ENCODE measurements at regions not wholly inside any gene's neighbourhood (a gene's known extent, or its start where the extent isn't known, plus 50 kb on each side); places are given as distances from the start of the nearest gene placed in this dataset.

DNA sequence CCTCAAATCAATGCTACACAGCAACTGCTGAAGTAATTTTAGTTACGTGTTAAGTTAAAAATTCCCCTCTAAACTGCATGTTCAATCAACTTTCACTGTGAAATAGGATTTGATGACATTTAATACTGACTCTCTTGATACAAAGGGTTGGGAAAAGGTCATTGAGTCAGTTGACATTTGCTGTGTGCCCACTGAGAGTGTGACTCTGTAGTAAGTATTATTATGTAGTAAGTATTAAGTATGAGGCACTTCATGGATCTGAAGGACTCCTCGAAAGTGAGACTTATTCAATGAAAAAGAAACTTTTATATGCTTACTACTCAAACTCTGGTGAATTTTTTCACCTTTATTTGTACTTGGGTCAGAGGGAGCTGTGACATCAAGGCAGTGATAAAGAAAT is 83.1 kb upstream of the S1PR1 start:
- Histone ChIP-seq H3K4me1 (ENCODE audit: control insufficient read depth in 1 of 2, insufficient read depth in 1 of 2, low read depth in 1 of 2, low read length in 1 of 2) (no peaks in the 10 kb centered on the region), H3K27me3 (no peaks in the 10 kb centered on the region), H3K27ac (no peak overlapping the region), H3K4me3 (ENCODE audit: low read depth in 1 of 2, low read length in 1 of 2) (no peak overlapping the region), H3K9me3 (no peaks in the 10 kb centered on the region), H3K36me3 (no peaks in the 10 kb centered on the region)
- TF ChIP-seq, protein P1, sequence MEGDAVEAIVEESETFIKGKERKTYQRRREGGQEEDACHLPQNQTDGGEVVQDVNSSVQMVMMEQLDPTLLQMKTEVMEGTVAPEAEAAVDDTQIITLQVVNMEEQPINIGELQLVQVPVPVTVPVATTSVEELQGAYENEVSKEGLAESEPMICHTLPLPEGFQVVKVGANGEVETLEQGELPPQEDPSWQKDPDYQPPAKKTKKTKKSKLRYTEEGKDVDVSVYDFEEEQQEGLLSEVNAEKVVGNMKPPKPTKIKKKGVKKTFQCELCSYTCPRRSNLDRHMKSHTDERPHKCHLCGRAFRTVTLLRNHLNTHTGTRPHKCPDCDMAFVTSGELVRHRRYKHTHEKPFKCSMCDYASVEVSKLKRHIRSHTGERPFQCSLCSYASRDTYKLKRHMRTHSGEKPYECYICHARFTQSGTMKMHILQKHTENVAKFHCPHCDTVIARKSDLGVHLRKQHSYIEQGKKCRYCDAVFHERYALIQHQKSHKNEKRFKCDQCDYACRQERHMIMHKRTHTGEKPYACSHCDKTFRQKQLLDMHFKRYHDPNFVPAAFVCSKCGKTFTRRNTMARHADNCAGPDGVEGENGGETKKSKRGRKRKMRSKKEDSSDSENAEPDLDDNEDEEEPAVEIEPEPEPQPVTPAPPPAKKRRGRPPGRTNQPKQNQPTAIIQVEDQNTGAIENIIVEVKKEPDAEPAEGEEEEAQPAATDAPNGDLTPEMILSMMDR (IDR thresholded peaks at IDR 0.05): no peak

DNA sequence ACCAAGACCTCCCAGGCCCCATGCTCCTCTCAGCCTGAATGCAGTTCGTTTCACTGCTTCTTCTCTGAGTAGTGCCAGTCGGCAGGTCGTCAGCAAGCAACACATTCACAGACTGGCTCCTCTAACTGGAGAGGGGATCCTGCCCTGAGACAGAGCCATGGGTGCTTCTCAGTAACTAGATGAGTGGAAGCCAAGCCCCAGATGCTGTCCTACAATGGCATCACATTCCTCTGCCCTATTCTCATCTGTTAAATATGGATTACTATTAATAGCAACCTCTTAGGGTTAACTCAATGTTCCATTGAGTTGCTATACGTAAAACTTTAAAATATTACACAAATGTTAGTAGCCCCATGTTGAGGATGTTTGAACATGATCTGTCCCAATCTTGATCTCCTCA is 84.2 kb upstream of the S1PR1 start:
- TF ChIP-seq, protein P1 (IDR thresholded peaks at IDR 0.05): no peak
- Histone ChIP-seq H3K9me3 (no peaks in the 10 kb centered on the region), H3K27me3 (no peaks in the 10 kb centered on the region)

DNA sequence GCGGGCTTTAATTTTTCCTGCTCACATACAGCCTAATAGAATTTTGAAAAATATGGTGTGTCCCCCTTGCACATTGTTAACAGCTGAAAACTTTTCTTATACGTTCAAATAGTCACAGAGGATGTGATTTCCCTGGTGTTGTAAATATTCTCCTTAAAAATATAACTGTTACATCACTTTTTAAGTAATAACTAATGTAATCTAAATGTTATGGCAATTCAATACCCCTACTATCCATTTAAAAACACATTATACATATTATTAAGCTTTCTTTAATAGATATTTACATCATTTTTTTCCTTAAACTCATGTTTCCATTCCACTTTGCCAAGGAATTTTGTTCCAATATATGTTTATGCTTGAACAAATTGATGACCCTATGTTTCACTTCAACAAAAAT is 85.5 kb upstream of the S1PR1 start:
- Histone ChIP-seq H3K27ac (no peak overlapping the region), H3K36me3 (no peaks in the 10 kb centered on the region), H3K4me1 (ENCODE audit: control insufficient read depth in 1 of 2, insufficient read depth in 1 of 2, low read depth in 1 of 2, low read length in 1 of 2) (no peaks in the 10 kb centered on the region), H3K4me3 (ENCODE audit: low read depth in 1 of 2, low read length in 1 of 2) (no peak overlapping the region), H3K9me3 (no peaks in the 10 kb centered on the region), H3K27me3 (no peaks in the 10 kb centered on the region)
- TF ChIP-seq, protein P1 (IDR thresholded peaks at IDR 0.05): no peak

More for the DNA sequence above, 84.2 kb upstream of the S1PR1 start:
- H3K36me3 ChIP-seq: no peaks in the 10 kb centered on the region
- H3K27ac ChIP-seq: no peak overlapping the region
- no peaks in the 10 kb centered on the region for H3K4me1 ChIP-seq (ENCODE audit: control insufficient read depth in 1 of 2, insufficient read depth in 1 of 2, low read depth in 1 of 2, low read length in 1 of 2)
- H3K4me3 ChIP-seq (ENCODE audit: low read depth in 1 of 2, low read length in 1 of 2): no peak overlapping the region

DNA sequence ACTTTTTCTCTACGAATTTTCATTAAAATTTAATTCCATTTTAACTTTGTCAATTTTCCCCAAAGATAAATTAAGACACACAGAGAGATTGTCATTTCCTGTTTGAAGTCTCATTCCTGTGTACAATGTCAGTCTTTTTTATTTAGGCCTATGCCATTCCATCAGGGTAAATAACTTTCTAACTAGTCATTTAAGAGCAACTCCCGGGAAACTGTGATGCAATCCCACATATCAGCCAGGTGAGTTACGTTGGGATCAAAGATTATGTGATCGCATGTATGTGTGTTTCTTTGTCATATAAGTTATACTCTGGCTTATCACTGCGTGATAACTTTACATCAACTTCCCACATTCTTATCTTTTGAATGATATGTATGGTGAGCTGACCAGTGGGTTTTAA is 86.1 kb upstream of the S1PR1 start:
- H3K36me3 ChIP-seq: no peaks in the 10 kb centered on the region
- H3K27ac ChIP-seq: no peak overlapping the region
- H3K4me1 ChIP-seq (ENCODE audit: control insufficient read depth in 1 of 2, insufficient read depth in 1 of 2, low read depth in 1 of 2, low read length in 1 of 2): no peaks in the 10 kb centered on the region
- TF ChIP-seq, protein P1 (IDR thresholded peaks at IDR 0.05): no peak
- H3K9me3 ChIP-seq: no peaks in the 10 kb centered on the region
- no peaks in the 10 kb centered on the region for H3K27me3 ChIP-seq
- no peak overlapping the region for H3K4me3 ChIP-seq (ENCODE audit: low read depth in 1 of 2, low read length in 1 of 2)

DNA sequence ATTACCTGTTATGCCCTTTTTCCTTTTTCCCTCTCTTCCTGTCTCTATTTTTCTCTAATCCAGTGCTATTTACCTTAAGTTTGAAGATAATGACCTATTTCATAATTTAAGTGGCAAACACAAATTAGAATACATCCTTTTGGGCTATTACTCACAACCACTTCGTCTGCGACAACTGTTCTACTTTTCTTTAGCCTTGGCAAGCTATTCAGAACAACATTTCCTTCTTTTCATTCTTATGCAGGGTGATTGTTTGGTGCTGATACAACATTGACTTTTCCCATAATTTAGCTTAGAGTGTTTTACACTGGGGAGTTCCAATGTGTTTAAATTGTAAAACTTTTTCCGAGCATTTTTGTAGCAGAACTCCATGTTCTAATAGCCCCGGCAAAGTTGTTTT is 86.6 kb upstream of the S1PR1 start:
- Histone ChIP-seq H3K9me3 (no peaks in the 10 kb centered on the region), H3K27me3 (no peaks in the 10 kb centered on the region), H3K27ac (no peak overlapping the region), H3K4me1 (ENCODE audit: control insufficient read depth in 1 of 2, insufficient read depth in 1 of 2, low read depth in 1 of 2, low read length in 1 of 2) (no peaks in the 10 kb centered on the region), H3K4me3 (ENCODE audit: low read depth in 1 of 2, low read length in 1 of 2) (no peak overlapping the region), H3K36me3 (no peaks in the 10 kb centered on the region)
- TF ChIP-seq, protein P1 (IDR thresholded peaks at IDR 0.05): no peak

DNA sequence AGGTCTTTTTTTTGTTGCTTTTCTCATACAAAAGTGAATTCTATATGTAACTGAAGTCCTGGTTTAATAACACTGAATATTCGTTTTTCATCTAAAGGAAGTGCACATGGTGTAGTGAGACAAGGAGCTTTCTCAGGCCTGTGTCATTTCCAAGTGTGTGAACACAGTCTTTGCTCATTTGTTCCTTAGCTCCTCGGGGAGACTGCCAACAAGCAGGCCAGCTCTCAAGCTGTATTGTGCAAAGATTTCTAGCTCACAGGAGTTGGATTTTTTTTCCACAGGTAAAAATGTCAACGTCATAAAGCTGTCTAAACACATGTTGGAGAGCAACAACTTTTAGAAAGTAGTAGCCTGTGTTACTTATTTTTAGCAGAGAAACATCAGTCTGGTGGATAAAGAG is 87.8 kb upstream of the S1PR1 start:
- Histone ChIP-seq H3K36me3 (no peaks in the 10 kb centered on the region), H3K4me1 (ENCODE audit: control insufficient read depth in 1 of 2, insufficient read depth in 1 of 2, low read depth in 1 of 2, low read length in 1 of 2) (no peaks in the 10 kb centered on the region), H3K27me3 (no peaks in the 10 kb centered on the region), H3K4me3 (ENCODE audit: low read depth in 1 of 2, low read length in 1 of 2) (no peak overlapping the region), H3K27ac (no peak overlapping the region), H3K9me3 (no peaks in the 10 kb centered on the region)
- TF ChIP-seq, protein P1 (IDR thresholded peaks at IDR 0.05): no peak
